ENCODE measurements at regions not wholly inside any gene's neighbourhood (a gene's known extent, or its start where the extent isn't known, plus 50 kb on each side); places are given as distances from the start of the nearest gene placed in this dataset.

- H3K4me3 ChIP-seq (ENCODE audit: low read depth, low read length): no peak overlapping the region
- DNase-seq (ENCODE audit: low read depth, low spot score): no peak
- TF ChIP-seq, protein P1, sequence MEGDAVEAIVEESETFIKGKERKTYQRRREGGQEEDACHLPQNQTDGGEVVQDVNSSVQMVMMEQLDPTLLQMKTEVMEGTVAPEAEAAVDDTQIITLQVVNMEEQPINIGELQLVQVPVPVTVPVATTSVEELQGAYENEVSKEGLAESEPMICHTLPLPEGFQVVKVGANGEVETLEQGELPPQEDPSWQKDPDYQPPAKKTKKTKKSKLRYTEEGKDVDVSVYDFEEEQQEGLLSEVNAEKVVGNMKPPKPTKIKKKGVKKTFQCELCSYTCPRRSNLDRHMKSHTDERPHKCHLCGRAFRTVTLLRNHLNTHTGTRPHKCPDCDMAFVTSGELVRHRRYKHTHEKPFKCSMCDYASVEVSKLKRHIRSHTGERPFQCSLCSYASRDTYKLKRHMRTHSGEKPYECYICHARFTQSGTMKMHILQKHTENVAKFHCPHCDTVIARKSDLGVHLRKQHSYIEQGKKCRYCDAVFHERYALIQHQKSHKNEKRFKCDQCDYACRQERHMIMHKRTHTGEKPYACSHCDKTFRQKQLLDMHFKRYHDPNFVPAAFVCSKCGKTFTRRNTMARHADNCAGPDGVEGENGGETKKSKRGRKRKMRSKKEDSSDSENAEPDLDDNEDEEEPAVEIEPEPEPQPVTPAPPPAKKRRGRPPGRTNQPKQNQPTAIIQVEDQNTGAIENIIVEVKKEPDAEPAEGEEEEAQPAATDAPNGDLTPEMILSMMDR (IDR thresholded peaks at IDR 0.05; ENCODE audit: low read depth, low read length): no peak
- in situ Hi-C loops (cut with HindIII; ENCODE audit: low sequenced_read_pairs): no loop called here
These were observed 93.6 kb downstream of the CRYAA start for GRCh38 chr21:43262427-43262826.

Data from astrocyte of the spinal cord (primary cell).